ENCODE measurements at regions not wholly inside any gene's neighbourhood (a gene's known extent, or its start where the extent isn't known, plus 50 kb on each side); places are given as distances from the start of the nearest gene placed in this dataset.

DNA sequence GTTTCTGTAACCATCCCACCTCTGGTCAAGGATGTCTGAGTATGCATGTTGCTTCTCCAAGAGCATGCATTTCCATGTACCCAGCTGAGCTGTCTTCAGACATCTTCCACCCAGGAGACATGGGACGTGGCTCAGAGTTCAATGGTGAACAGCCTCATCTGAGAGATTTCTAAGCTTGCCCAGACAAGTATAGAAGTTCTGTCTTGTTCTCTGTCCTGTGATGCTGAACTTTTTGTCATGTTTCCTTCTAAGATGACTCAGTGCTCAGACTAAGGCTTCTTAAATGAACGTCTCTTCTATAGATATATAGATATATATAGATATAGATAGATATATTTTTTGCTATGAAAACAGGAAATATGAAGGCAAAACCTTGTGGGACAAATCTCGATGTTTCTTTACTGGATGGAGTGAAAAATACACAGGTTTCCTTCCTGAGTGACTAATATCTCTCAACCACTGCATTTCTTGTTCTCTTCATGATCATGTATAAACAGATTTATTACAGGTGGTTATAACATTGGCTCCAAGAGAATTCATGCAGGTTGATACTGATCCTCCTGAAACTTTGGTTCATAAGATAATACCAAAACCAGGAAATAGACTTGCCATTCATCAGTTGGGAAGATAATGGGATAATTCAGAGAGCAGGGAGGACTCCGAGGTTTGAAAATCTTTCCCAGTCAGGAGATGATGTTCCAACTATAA is 168.2 kb downstream of the ZNF518B start:
- TF ChIP-seq CTCF (CRISPR knock-in tag; IDR thresholded peaks at IDR 0.05) (no peak), HNRNPUL1 (IDR thresholded peaks at IDR 0.05; ENCODE audit: low read depth, low read length) (no peak), PRDM10 (CRISPR knock-in tag; IDR thresholded peaks at IDR 0.05; ENCODE audit: low read depth) (no peak), NCOR1 (IDR thresholded peaks at IDR 0.05; ENCODE audit: borderline replicate concordance, low read length) (no peak)
